ENCODE measurements at regions not wholly inside any gene's neighbourhood (a gene's known extent, or its start where the extent isn't known, plus 50 kb on each side); places are given as distances from the start of the nearest gene placed in this dataset.

DNA sequence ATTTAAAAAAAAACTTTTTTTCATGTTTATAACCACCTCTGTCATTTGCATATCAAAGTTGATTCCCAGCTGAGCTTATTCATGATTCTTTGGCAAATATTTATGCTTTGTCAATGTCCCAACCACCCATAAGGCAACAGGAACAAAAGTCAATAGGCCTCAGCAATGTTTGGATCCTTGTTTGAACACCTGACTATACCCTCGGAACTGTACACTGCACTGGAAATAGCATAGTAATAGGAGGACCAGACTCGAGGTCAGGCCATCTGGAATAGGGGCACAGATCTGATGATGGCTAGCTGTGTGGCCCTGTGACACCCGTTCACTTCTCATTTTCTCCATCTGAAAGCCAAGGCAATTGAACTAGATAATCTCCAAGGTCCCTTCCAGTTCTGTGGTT, 301.7 kb upstream of the ATP11B start:
- Histone ChIP-seq H3K27me3 (replicated peaks; ENCODE audit: control insufficient read depth, insufficient read depth, low read length) (no peaks in the 10 kb centered on the region), H3K4me3 (replicated peaks; ENCODE audit: low read depth, low read length) (no peak overlapping the region), H3K36me3 (ENCODE audit: control insufficient read depth, insufficient read depth, low read length) (no peaks in the 10 kb centered on the region)
- TF ChIP-seq, protein P1, sequence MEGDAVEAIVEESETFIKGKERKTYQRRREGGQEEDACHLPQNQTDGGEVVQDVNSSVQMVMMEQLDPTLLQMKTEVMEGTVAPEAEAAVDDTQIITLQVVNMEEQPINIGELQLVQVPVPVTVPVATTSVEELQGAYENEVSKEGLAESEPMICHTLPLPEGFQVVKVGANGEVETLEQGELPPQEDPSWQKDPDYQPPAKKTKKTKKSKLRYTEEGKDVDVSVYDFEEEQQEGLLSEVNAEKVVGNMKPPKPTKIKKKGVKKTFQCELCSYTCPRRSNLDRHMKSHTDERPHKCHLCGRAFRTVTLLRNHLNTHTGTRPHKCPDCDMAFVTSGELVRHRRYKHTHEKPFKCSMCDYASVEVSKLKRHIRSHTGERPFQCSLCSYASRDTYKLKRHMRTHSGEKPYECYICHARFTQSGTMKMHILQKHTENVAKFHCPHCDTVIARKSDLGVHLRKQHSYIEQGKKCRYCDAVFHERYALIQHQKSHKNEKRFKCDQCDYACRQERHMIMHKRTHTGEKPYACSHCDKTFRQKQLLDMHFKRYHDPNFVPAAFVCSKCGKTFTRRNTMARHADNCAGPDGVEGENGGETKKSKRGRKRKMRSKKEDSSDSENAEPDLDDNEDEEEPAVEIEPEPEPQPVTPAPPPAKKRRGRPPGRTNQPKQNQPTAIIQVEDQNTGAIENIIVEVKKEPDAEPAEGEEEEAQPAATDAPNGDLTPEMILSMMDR (IDR thresholded peaks at IDR 0.05; ENCODE audit: insufficient read depth, low read length, poor library complexity, severe bottlenecking) = no peak
- no peak for DNase-seq (ENCODE audit: extremely low read depth, insufficient read length)

DNA sequence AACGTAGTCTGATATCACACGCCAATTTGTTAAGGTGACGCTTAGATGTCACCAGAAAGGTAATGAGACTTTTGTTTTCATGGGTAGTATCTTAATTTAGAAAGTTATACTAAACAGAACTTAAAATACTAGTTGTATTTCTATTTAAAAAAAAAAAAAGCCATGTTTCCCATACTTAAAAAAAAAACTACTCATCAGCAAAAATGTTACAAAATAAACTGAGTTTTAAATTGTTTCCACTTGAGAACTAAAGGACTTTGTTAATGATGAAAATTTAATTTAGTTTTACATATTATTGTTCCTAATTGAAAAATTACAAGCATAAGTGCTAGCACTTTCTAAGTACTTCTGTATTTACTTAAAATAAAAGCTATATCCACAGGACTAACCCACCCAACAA, 300.8 kb upstream of the ATP11B start:
- Histone ChIP-seq H3K4me3 (replicated peaks; ENCODE audit: low read depth, low read length) (no peak overlapping the region), H3K27me3 (replicated peaks; ENCODE audit: control insufficient read depth, insufficient read depth, low read length) (no peaks in the 10 kb centered on the region), H3K36me3 (ENCODE audit: control insufficient read depth, insufficient read depth, low read length) (no peaks in the 10 kb centered on the region)
- TF ChIP-seq, protein P1 (IDR thresholded peaks at IDR 0.05; ENCODE audit: insufficient read depth, low read length, poor library complexity, severe bottlenecking) = no peak
- DNase-seq (ENCODE audit: extremely low read depth, insufficient read length) = no peak

DNA sequence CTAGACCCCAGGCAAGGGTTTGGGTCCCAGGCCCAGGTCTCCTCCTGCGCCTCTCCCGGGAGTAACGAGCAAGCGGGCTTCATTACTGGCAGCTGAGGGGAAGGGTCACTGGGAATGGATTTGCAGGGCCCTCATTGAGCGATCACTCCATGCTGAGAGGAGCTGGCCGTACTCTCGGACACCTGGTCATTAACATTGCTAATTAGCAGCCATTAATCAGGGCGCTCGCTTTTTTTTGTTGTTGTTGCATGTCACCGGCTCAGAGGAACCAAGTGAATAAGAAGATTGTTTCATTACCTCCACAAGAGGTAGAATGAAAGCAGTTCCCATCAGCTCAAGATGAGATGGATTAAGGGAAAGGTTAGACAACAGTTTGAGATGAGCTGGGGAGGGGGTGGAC, 293.0 kb upstream of the ATP11B start:
- Histone ChIP-seq H3K4me3 (replicated peaks; ENCODE audit: low read depth, low read length) (no peak overlapping the region), H3K27me3 (replicated peaks; ENCODE audit: control insufficient read depth, insufficient read depth, low read length) (no peaks in the 10 kb centered on the region; the same call in 1 of the 2 replicates), H3K36me3 (ENCODE audit: control insufficient read depth, insufficient read depth, low read length) (no peaks in the 10 kb centered on the region)
- TF ChIP-seq, protein P1 (IDR thresholded peaks at IDR 0.05; ENCODE audit: insufficient read depth, low read length, poor library complexity, severe bottlenecking) = no peak
- no peak for DNase-seq (ENCODE audit: extremely low read depth, insufficient read length)

DNA sequence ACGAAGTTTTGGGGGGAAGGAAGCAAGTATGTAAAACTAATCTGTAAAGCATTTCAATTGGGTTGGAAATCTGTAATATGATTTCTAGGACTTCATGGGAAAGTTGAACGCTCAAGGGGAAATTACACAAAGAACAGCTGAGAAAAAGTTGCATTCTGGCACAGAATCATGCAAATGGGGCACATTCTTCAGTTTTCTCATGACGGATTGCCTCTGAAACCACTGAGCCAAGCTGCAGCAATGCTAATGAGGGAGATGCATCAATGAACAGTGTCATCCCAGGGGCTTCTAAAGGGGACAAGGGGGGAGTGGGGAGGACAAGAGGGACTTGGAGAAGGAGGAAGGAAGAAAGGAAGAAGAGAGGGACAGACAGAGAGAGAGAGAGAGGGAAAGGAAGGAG, 291.4 kb upstream of the ATP11B start:
- DNase-seq (ENCODE audit: extremely low read depth, insufficient read length) = no peak
- Histone ChIP-seq H3K36me3 (ENCODE audit: control insufficient read depth, insufficient read depth, low read length) (no peaks in the 10 kb centered on the region), H3K4me3 (replicated peaks; ENCODE audit: low read depth, low read length) (no peak overlapping the region), H3K27me3 (replicated peaks; ENCODE audit: control insufficient read depth, insufficient read depth, low read length) (no peaks in the 10 kb centered on the region; the same call in 1 of the 2 replicates)
- TF ChIP-seq, protein P1 (IDR thresholded peaks at IDR 0.05; ENCODE audit: insufficient read depth, low read length, poor library complexity, severe bottlenecking) = no peak

DNA sequence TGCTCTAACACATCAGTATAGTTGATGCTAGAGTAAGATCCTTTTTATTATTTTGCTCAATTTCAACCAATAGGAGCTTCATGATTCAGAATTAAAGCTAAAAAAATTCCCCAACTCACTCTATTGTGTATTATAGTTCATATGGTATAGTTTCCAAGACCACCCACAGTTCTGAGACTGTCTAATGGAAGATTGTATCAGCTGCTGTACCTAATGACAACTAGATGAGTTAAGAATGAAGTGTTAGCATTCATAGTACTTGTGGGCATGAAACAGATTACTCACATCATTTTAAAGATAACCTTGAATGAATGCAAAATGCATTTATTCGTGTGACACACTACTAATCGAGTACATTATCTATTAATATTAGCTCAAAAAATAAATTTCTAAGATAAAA, 289.9 kb upstream of the ATP11B start:
- Histone ChIP-seq H3K36me3 (ENCODE audit: control insufficient read depth, insufficient read depth, low read length) (no peaks in the 10 kb centered on the region), H3K4me3 (replicated peaks; ENCODE audit: low read depth, low read length) (no peak overlapping the region), H3K27me3 (replicated peaks; ENCODE audit: control insufficient read depth, insufficient read depth, low read length) (no peaks in the 10 kb centered on the region)
- TF ChIP-seq, protein P1 (IDR thresholded peaks at IDR 0.05; ENCODE audit: insufficient read depth, low read length, poor library complexity, severe bottlenecking) = no peak
- no peak for DNase-seq (ENCODE audit: extremely low read depth, insufficient read length)
